ENCODE measurements at regions not wholly inside any gene's neighbourhood (a gene's known extent, or its start where the extent isn't known, plus 50 kb on each side); places are given as distances from the start of the nearest gene placed in this dataset.

GRCh38 chr1:238152119-238152518 lies 261.4 kb upstream of the ZP4 start:
- no peak for DNase-seq

- no peak for DNase-seq
Observed at GRCh38 chr1:238143038-238143437, 252.3 kb upstream of the ZP4 start.

- DNase-seq = no peak
Observed at GRCh38 chr1:238141353-238141752, 250.6 kb upstream of the ZP4 start.

- no peak for DNase-seq
Observed at GRCh38 chr1:238139713-238140112, 249.0 kb upstream of the ZP4 start.

GRCh38 chr1:238138059-238138626 lies 247.4 kb upstream of the ZP4 start:
- DNase-seq = no peak

- DNase-seq = no peak
Observed at GRCh38 chr1:238135708-238136664, 245.3 kb upstream of the ZP4 start.

GRCh38 chr1:238129677-238130076 lies 239.0 kb upstream of the ZP4 start:
- no peak for DNase-seq

GRCh38 chr1:238123201-238123600 lies 232.5 kb upstream of the ZP4 start:
- DNase-seq = no peak

GRCh38 chr1:238119861-238120260 lies 229.1 kb upstream of the ZP4 start:
- DNase-seq = no peak

- DNase-seq = no peak
Observed at GRCh38 chr1:238119060-238119459, 228.3 kb upstream of the ZP4 start.

- no peak for DNase-seq
Observed at GRCh38 chr1:238115852-238116251, 225.1 kb upstream of the ZP4 start.

- no peak for DNase-seq
Observed at GRCh38 chr1:238112952-238113621, 222.4 kb upstream of the ZP4 start.

GRCh38 chr1:238111516-238111915 lies 220.8 kb upstream of the ZP4 start:
- DNase-seq = no peak

- no peak for DNase-seq
Observed at GRCh38 chr1:238111081-238111480, 220.4 kb upstream of the ZP4 start.

GRCh38 chr1:238108417-238108816 lies 217.7 kb upstream of the ZP4 start:
- no peak for DNase-seq

GRCh38 chr1:238107322-238107721 lies 216.6 kb upstream of the ZP4 start:
- no peak for DNase-seq

GRCh38 chr1:238104752-238105151 lies 214.0 kb upstream of the ZP4 start:
- no peak for DNase-seq

- no peak for DNase-seq
Observed at GRCh38 chr1:238101923-238102322, 211.2 kb upstream of the ZP4 start.

- DNase-seq = no peak
Observed at GRCh38 chr1:238099871-238100270, 209.1 kb upstream of the ZP4 start.

- no peak for DNase-seq
Observed at GRCh38 chr1:238089615-238090014, 198.9 kb upstream of the ZP4 start.

- no peak for DNase-seq
Observed at GRCh38 chr1:238088560-238089290, 198.0 kb upstream of the ZP4 start.

GRCh38 chr1:238073991-238074390 lies 183.3 kb upstream of the ZP4 start:
- DNase-seq = no peak

- no peak for DNase-seq
Observed at GRCh38 chr1:238071061-238071460, 180.3 kb upstream of the ZP4 start.
